IPS-15b (cell line): ENCODE measurements at regions not wholly inside any gene's neighbourhood (a gene's known extent, or its start where the extent isn't known, plus 50 kb on each side); places are given as distances from the start of the nearest gene placed in this dataset.

Source experiments
- H3K27me3 ChIP-seq: one replicate; pipeline ENCODE4 v1.6.1; 2013; ENCODE audit warnings: low read length; ENCODE audit not compliant: control insufficient read depth, insufficient read depth
- H3K36me3 ChIP-seq: one replicate; pipeline ENCODE4 v1.6.1; 2013; ENCODE audit warnings: low read length; ENCODE audit not compliant: control insufficient read depth, insufficient read depth
- H3K4me1 ChIP-seq: one replicate; pipeline ENCODE4 v1.6.1; 2013; ENCODE audit warnings: mild to moderate bottlenecking, low read length; ENCODE audit not compliant: control insufficient read depth, insufficient read depth
- H3K4me3 ChIP-seq: one replicate; pipeline ENCODE4 v1.5.1; 2013; ENCODE audit warnings: low read depth, low read length
- H3K9ac ChIP-seq: one replicate; pipeline ENCODE4 v1.6.1; 2013; ENCODE audit warnings: low read depth, mild to moderate bottlenecking, low read length
- H3K9me3 ChIP-seq: one replicate; pipeline ENCODE4 v1.6.1; 2013; ENCODE audit warnings: mild to moderate bottlenecking, low read length; ENCODE audit not compliant: control insufficient read depth, insufficient read depth

- Histone ChIP-seq H3K4me1 (peaks cover 3% of the 10 kb centered on the region), H3K36me3 (no peaks in the 10 kb centered on the region), H3K9ac (no peak overlapping the region), H3K9me3 (no peaks in the 10 kb centered on the region), H3K4me3 (no peak overlapping the region), H3K27me3 (no peaks in the 10 kb centered on the region)
Measured at GRCh38 chr3:104885214-104885814, 481.4 kb upstream of the ALCAM start.

GRCh38 chr3:104886220-104886995 lies 480.3 kb upstream of the ALCAM start:
- no peak overlapping the region for H3K9ac ChIP-seq
- H3K27me3 ChIP-seq, result no peaks in the 10 kb centered on the region
- H3K9me3 ChIP-seq, result no peaks in the 10 kb centered on the region
- no peak overlapping the region for H3K4me3 ChIP-seq
- H3K36me3 ChIP-seq, result no peaks in the 10 kb centered on the region
- H3K4me1 ChIP-seq, result peaks cover 3% of the 10 kb centered on the region

GRCh38 chr3:104887069-104887468 lies 479.6 kb upstream of the ALCAM start:
- H3K36me3 ChIP-seq, result no peaks in the 10 kb centered on the region
- H3K4me3 ChIP-seq, result no peak overlapping the region
- no peak overlapping the region for H3K9ac ChIP-seq
- no peaks in the 10 kb centered on the region for H3K9me3 ChIP-seq
- no peaks in the 10 kb centered on the region for H3K27me3 ChIP-seq
- H3K4me1 ChIP-seq, result peaks cover 3% of the 10 kb centered on the region

GRCh38 chr3:104887619-104888018 lies 479.1 kb upstream of the ALCAM start:
- Histone ChIP-seq H3K9ac (no peak overlapping the region), H3K9me3 (no peaks in the 10 kb centered on the region), H3K4me1 (peaks cover 3% of the 10 kb centered on the region), H3K4me3 (no peak overlapping the region), H3K27me3 (no peaks in the 10 kb centered on the region), H3K36me3 (no peaks in the 10 kb centered on the region)

- H3K4me1 ChIP-seq, result no peaks in the 10 kb centered on the region
- H3K36me3 ChIP-seq, result no peaks in the 10 kb centered on the region
- H3K9me3 ChIP-seq, result no peaks in the 10 kb centered on the region
- H3K4me3 ChIP-seq, result no peak overlapping the region
- H3K27me3 ChIP-seq, result no peaks in the 10 kb centered on the region
- H3K9ac ChIP-seq, result no peak overlapping the region
Measured at GRCh38 chr3:104892044-104892443, 474.7 kb upstream of the ALCAM start.

GRCh38 chr3:104896624-104897023 lies 470.1 kb upstream of the ALCAM start:
- Histone ChIP-seq H3K4me3 (no peak overlapping the region), H3K9ac (no peak overlapping the region), H3K4me1 (no peaks in the 10 kb centered on the region), H3K27me3 (no peaks in the 10 kb centered on the region), H3K9me3 (no peaks in the 10 kb centered on the region), H3K36me3 (no peaks in the 10 kb centered on the region)

GRCh38 chr3:104901396-104901795 lies 465.3 kb upstream of the ALCAM start:
- H3K9ac ChIP-seq, result no peak overlapping the region
- H3K9me3 ChIP-seq, result no peaks in the 10 kb centered on the region
- H3K36me3 ChIP-seq, result no peaks in the 10 kb centered on the region
- no peak overlapping the region for H3K4me3 ChIP-seq
- no peaks in the 10 kb centered on the region for H3K4me1 ChIP-seq
- no peaks in the 10 kb centered on the region for H3K27me3 ChIP-seq

- Histone ChIP-seq H3K36me3 (no peaks in the 10 kb centered on the region), H3K4me3 (no peak overlapping the region), H3K9ac (no peak overlapping the region), H3K27me3 (no peaks in the 10 kb centered on the region), H3K4me1 (no peaks in the 10 kb centered on the region), H3K9me3 (no peaks in the 10 kb centered on the region)
Measured at GRCh38 chr3:104903064-104903463, 463.6 kb upstream of the ALCAM start.

GRCh38 chr3:104906001-104906639 lies 460.6 kb upstream of the ALCAM start:
- Histone ChIP-seq H3K9ac (no peak overlapping the region), H3K9me3 (no peaks in the 10 kb centered on the region), H3K27me3 (no peaks in the 10 kb centered on the region)

GRCh38 chr3:104907507-104907906 lies 459.2 kb upstream of the ALCAM start:
- no peak overlapping the region for H3K9ac ChIP-seq
- no peak overlapping the region for H3K4me3 ChIP-seq

More at GRCh38 chr3:104906001-104906639, 460.6 kb upstream of the ALCAM start:
- Histone ChIP-seq H3K4me1 (no peaks in the 10 kb centered on the region), H3K4me3 (no peak overlapping the region), H3K36me3 (no peaks in the 10 kb centered on the region)

GRCh38 chr3:104908761-104909160 lies 457.9 kb upstream of the ALCAM start:
- H3K4me3 ChIP-seq, result no peak overlapping the region
- H3K27me3 ChIP-seq, result no peaks in the 10 kb centered on the region
- H3K36me3 ChIP-seq, result no peaks in the 10 kb centered on the region
- H3K9ac ChIP-seq, result no peak overlapping the region
- no peaks in the 10 kb centered on the region for H3K4me1 ChIP-seq
- no peaks in the 10 kb centered on the region for H3K9me3 ChIP-seq

More at GRCh38 chr3:104907507-104907906, 459.2 kb upstream of the ALCAM start:
- no peaks in the 10 kb centered on the region for H3K9me3 ChIP-seq
- no peaks in the 10 kb centered on the region for H3K4me1 ChIP-seq
- H3K27me3 ChIP-seq, result no peaks in the 10 kb centered on the region
- H3K36me3 ChIP-seq, result no peaks in the 10 kb centered on the region

GRCh38 chr3:104909198-104909597 lies 457.5 kb upstream of the ALCAM start:
- no peaks in the 10 kb centered on the region for H3K9me3 ChIP-seq
- no peaks in the 10 kb centered on the region for H3K36me3 ChIP-seq
- H3K9ac ChIP-seq, result no peak overlapping the region
- no peaks in the 10 kb centered on the region for H3K4me1 ChIP-seq
- H3K4me3 ChIP-seq, result no peak overlapping the region
- H3K27me3 ChIP-seq, result no peaks in the 10 kb centered on the region
